Keratinocyte (primary cell): ENCODE measurements at regions not wholly inside any gene's neighbourhood (a gene's known extent, or its start where the extent isn't known, plus 50 kb on each side); places are given as distances from the start of the nearest gene placed in this dataset.
A peak's percentile ranks its signal among the peaks of the same experiment; 100 is the strongest.

Experiments used
- DNase-seq: peaks from one replicate; pipeline ENCODE4 v3.0.0-alpha.2; 2011; ENCODE audit warnings: low read depth, missing footprints, low spot score
- FAIRE-seq: peaks from 2 replicates; lab custom pipeline; 2011; peaks lifted over from hg19 to GRCh38; lab: Jason Lieb, UNC
- H2AFZ ChIP-seq: 2 replicates; pipeline ENCODE4 v1.6.0; 2012; ENCODE audit warnings: low read length, control low read depth, inconsistent platforms; ENCODE audit not compliant: control insufficient read depth
- H3K27ac ChIP-seq: 2 replicates; pipeline ENCODE4 v1.5.1; 2011; ENCODE audit warnings: low read length; ENCODE audit not compliant: control insufficient read depth, insufficient read depth
- H3K27me3 ChIP-seq: 3 replicates; pipeline ENCODE4 v1.6.0; 2011; ENCODE audit warnings: low read length; ENCODE audit not compliant: control insufficient read depth, insufficient read depth; ENCODE audit errors: extremely low read depth
- H3K36me3 ChIP-seq, 2 experiments: 2 replicates in 1 of 2; 3 replicates in 1 of 2; pipeline ENCODE4 v1.5.1; 2011; ENCODE audit warnings: low read length in 2 of 2, mild to moderate bottlenecking in 1 of 2; ENCODE audit not compliant: control insufficient read depth in 2 of 2, insufficient read depth in 2 of 2; ENCODE audit errors: extremely low read depth in 1 of 2
- H3K4me1 ChIP-seq: 3 replicates; pipeline ENCODE4 v1.5.1; 2011; ENCODE audit warnings: low read length; ENCODE audit not compliant: control insufficient read depth, insufficient read depth; ENCODE audit errors: extremely low read depth
- H3K4me2 ChIP-seq: 3 replicates; pipeline ENCODE4 v1.6.0; 2011; ENCODE audit warnings: low read depth, low read length; ENCODE audit not compliant: control insufficient read depth, insufficient read depth; ENCODE audit errors: extremely low read depth
- H3K4me3 ChIP-seq, 3 experiments: fragments of 200-600 bp in 1 of 3; sonication (generic) in 1 of 3; 2 replicates in 2 of 3; 3 replicates in 1 of 3; pipeline ENCODE4 v1.5.1; 2011 to 2016; ENCODE audit warnings: low read length in 3 of 3, mild to moderate bottlenecking in 3 of 3, control low read depth in 2 of 3, inconsistent platforms in 1 of 3, low read depth in 1 of 3, mixed read lengths in 1 of 3, mixed run types in 1 of 3, moderate library complexity in 1 of 3; ENCODE audit not compliant: control insufficient read depth in 2 of 3, insufficient read depth in 2 of 3; ENCODE audit errors: extremely low read depth in 1 of 3
- H3K79me2 ChIP-seq: 2 replicates; pipeline ENCODE4 v1.6.0; 2012; ENCODE audit warnings: low read length; ENCODE audit not compliant: control insufficient read depth, insufficient read depth
- H3K9ac ChIP-seq: 3 replicates; pipeline ENCODE4 v1.6.0; 2011; ENCODE audit warnings: low read length; ENCODE audit not compliant: control insufficient read depth, insufficient read depth; ENCODE audit errors: extremely low read depth
- H3K9me1 ChIP-seq: 3 replicates; pipeline ENCODE4 v1.6.0; 2011; ENCODE audit warnings: low read length; ENCODE audit not compliant: control insufficient read depth, insufficient read depth; ENCODE audit errors: extremely low read depth
- H3K9me3 ChIP-seq: 2 replicates; pipeline ENCODE4 v1.5.1; 2012; ENCODE audit warnings: low read depth, low read length; ENCODE audit not compliant: control insufficient read depth
- H4K20me1 ChIP-seq: 3 replicates; pipeline ENCODE4 v1.6.0; 2011; ENCODE audit warnings: low read length; ENCODE audit not compliant: control insufficient read depth, insufficient read depth; ENCODE audit errors: extremely low read depth
- CTCF ChIP-seq, 3 experiments: IDR thresholded peaks in 1 of 3; conservative IDR thresholded peaks in 1 of 3; optimal IDR thresholded peaks in 1 of 3; 2 replicates in 2 of 3; 3 replicates in 1 of 3; pipeline versions ENCODE3 to v1.5.1; 2011; ENCODE audit warnings: low read length in 3 of 3, mild to moderate bottlenecking in 3 of 3, moderate library complexity in 2 of 3, control low read depth in 1 of 3, inconsistent platforms in 1 of 3; ENCODE audit not compliant: insufficient read depth in 2 of 3; ENCODE audit errors: extremely low read depth in 1 of 3
- EZH2 ChIP-seq: IDR thresholded peaks from one replicate; pipeline ENCODE4 v1.6.1; 2012; ENCODE audit warnings: inconsistent platforms, mild to moderate bottlenecking, low read length, moderate library complexity
- dilution Hi-C: fragments of 300-500 bp; cut with MboI; formaldehyde crosslinking; loops from one replicate; pipeline ENCODE4 v1.7.0; 2020; ENCODE audit warnings: low sequenced_read_pairs; ENCODE audit not compliant: extremely low pct_ligation_motif_present

DNA sequence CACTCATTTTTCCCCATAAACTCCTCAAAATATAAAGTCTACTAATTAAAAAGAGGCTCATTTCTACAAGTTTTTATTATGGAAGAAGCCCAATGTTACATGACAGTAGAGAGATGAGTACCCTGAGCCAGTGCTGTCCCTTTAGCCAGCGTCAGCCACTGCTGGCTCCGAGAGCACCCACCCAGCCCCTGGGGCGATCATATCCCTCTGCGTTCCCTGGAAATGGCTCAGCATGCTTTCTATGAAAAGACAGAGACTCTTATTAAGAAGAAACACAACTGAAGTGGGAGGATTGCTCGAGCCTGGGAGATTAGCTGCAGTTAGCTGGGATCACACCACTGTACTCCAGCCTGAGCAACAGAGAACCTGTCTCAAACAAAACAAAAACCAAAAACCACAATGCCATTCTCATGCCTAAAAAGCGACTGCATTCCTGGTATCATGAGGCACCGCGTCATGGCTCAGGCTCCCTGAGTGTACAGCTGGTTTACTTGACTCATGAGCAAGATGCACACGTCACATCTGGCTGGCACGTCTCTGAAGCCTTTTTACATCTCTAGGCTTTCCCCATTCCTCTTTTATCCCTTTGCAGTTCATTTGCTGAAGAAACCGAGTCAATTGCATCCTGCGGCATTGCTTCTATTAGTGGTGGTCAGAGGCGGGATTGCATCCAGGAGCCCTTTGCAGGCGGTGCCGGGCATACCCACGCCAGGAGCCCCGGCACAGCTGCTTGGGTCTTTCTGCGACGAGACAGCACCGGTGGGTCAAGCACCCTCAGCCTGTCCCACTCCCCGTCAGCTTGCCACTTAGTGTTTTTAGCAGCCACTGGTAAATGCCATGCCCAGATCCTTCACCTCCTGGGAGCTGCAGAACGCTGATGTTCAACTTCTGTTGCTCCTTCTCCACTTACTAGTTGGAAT lies 119.9 kb downstream of the CTTN start:
- peaks cover 3% of the 10 kb centered on the region for H3K27me3 ChIP-seq
- H3K4me3 ChIP-seq: no peak overlapping the region
- no peaks in the 10 kb centered on the region for H3K9me3 ChIP-seq
- TF ChIP-seq EZH2: no peak
- TF ChIP-seq CTCF (optimal IDR thresholded peaks at IDR 0.05 in 1 of 3, IDR thresholded peaks at IDR 0.05 in 1 of 3, conservative IDR thresholded peaks at IDR 0.05 in 1 of 3; ENCODE audit: extremely low read depth in 1 of 3, insufficient read depth in 2 of 3, low read length in 3 of 3): no peak
- H3K27ac ChIP-seq: no peak overlapping the region
- H2AFZ ChIP-seq: no peak overlapping the region
- no peak overlapping the region for H3K4me2 ChIP-seq
- H3K4me1 ChIP-seq: no peaks in the 10 kb centered on the region
- peak; percentile 7 for DNase-seq
- H4K20me1 ChIP-seq: no peaks in the 10 kb centered on the region
- dilution Hi-C loops: no loop called here
- H3K9me1 ChIP-seq: no peaks in the 10 kb centered on the region
- no peaks in the 10 kb centered on the region for H3K36me3 ChIP-seq
- H3K79me2 ChIP-seq: no peaks in the 10 kb centered on the region
- no peak overlapping the region for H3K9ac ChIP-seq
- FAIRE-seq: no peak

DNA sequence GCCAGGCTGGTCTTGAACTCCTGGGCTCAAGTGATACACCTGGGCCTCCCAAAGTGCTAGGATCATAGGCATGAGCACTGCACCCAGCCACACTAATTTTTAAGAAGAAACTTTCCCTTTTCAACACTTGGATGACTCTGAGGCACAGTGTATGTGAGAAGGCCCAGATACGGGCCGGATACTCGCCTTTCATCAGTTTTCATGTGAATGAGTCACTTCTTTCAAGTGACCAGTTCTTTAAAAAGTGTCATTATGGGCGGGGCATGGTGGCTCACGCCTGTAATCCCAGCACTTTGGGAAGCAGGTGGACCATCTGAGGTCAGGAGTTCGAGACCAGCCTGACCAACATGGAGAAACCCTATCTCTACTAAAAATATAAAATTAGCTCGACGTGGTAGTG lies 120.8 kb downstream of the CTTN start:
- Histone ChIP-seq H3K4me1 (no peaks in the 10 kb centered on the region), H3K9ac (no peak overlapping the region), H3K4me3 (no peak overlapping the region), H3K9me3 (no peaks in the 10 kb centered on the region), H3K79me2 (no peaks in the 10 kb centered on the region), H3K27ac (no peak overlapping the region), H3K27me3 (peaks cover 3% of the 10 kb centered on the region), H4K20me1 (no peaks in the 10 kb centered on the region), H2AFZ (no peak overlapping the region), H3K9me1 (no peaks in the 10 kb centered on the region), H3K36me3 (no peaks in the 10 kb centered on the region), H3K4me2 (no peak overlapping the region)
- dilution Hi-C loops: no loop called here
- DNase-seq (no peak), FAIRE-seq (no peak)
- TF ChIP-seq CTCF (optimal IDR thresholded peaks at IDR 0.05 in 1 of 3, IDR thresholded peaks at IDR 0.05 in 1 of 3, conservative IDR thresholded peaks at IDR 0.05 in 1 of 3; ENCODE audit: extremely low read depth in 1 of 3, insufficient read depth in 2 of 3, low read length in 3 of 3): no peak
- no peak for TF ChIP-seq EZH2
